Adrenal gland (tissue), 9 donors: ENCODE measurements at regions not wholly inside any gene's neighbourhood (a gene's known extent, or its start where the extent isn't known, plus 50 kb on each side); places are given as distances from the start of the nearest gene placed in this dataset.

Experiments used
- DNase-seq, 7 donors: peaks; one replicate each; pipeline ENCODE4 v3.0.0-alpha.2; 2019 to 2020
- H3K27ac ChIP-seq, 5 donors: fragments of 200-600 bp; sonication (generic) in 4 of 5; 1 replicate in 3 of 5; 2 replicates in 2 of 5; pipeline versions ENCODE4 v1.5.1 to v1.8.0; 2016 to 2020; ENCODE audit warnings: mild to moderate bottlenecking in 1 of 5
- H3K27me3 ChIP-seq: fragments of 200-600 bp; 2 replicates; pipeline ENCODE4 v1.8.0; 2021
- H3K36me3 ChIP-seq, 2 donors: fragments of 200-600 bp; replicated peaks in 1 of 2; 1 replicate in 1 of 2; 2 replicates in 1 of 2; pipeline versions ENCODE4 v1.5.1 to v1.8.0; 2018 to 2022
- H3K4me1 ChIP-seq, 2 donors: fragments of 200-600 bp; replicated peaks in 1 of 2; 1 replicate in 1 of 2; 2 replicates in 1 of 2; pipeline versions ENCODE4 v1.5.1 to v1.8.0; 2018 to 2021
- H3K4me3 ChIP-seq, 4 donors: fragments of 200-600 bp; sonication (generic) in 3 of 4; one replicate each; pipeline ENCODE4 v1.5.1; 2016 to 2018
- H3K9me3 ChIP-seq, 3 donors: fragments of 200-600 bp; sonication (generic) in 1 of 3; replicated peaks in 1 of 3; 1 replicate in 2 of 3; 2 replicates in 1 of 3; pipeline versions ENCODE4 v1.5.1 to v1.8.0; 2016 to 2021
- CTCF ChIP-seq, 6 experiments: fragments of 450-650 bp in 4 of 6; fragments of 200-600 bp in 2 of 6; sonication (generic) in 1 of 6; IDR thresholded peaks; 1 replicate in 5 of 6; 2 replicates in 1 of 6; pipeline versions ENCODE4 v1.5.1 to v1.8.0; 2016 to 2021; ENCODE audit warnings: antibody characterized with exemption in 6 of 6, mild to moderate bottlenecking in 2 of 6, moderate library complexity in 1 of 6
- POLR2A ChIP-seq, 2 donors: fragments of 450-650 bp; IDR thresholded peaks; one replicate each; pipeline ENCODE4 v1.6.1; 2017; ENCODE audit warnings: antibody characterized with exemption in 2 of 2, mild to moderate bottlenecking in 2 of 2, moderate library complexity in 1 of 2
- WGBS, 4 donors: extraction: QIAGEN DNeasy Blood & Tissue Kit in 2 of 4; methylation state at CpG; one replicate each; pipeline versions ENCODE4 v1.1.5 to v1.1.7; 2013 to 2017; 5-methylcytosine and 5-hydroxymethylcytosine counted together
- intact Hi-C, 2 donors: fragments of 100-400 bp; cut with DNase I; formaldehyde crosslinking; loops; one replicate each; pipeline versions ENCODE4 v1.14.1 to v1.15.0; 2022 to 2023
- donor health status: healthy with polysubstance abuse.
- donor health status: Bipolar disorder and iron deficiency.
- donor health status: DM: yes; HTN: yes; CAD: no.
- donor health status: DM: no; HTN: no; CAD: no.
- donor health status: DM: no; HTN: no; CAD: no.

GRCh38 chr10:44468525-44468924 lies 83.6 kb upstream of the CXCL12 start:
- DNase-seq = no peak
- intact Hi-C loops = no loop called here
- Histone ChIP-seq H3K4me1 (no peaks in the 10 kb centered on the region), H3K4me3 (no peak overlapping the region), H3K27me3 (no peaks in the 10 kb centered on the region), H3K9me3 (no peaks in the 10 kb centered on the region), H3K27ac (no peak overlapping the region), H3K36me3 (no peaks in the 10 kb centered on the region)
- no peak for TF ChIP-seq POLR2A (IDR thresholded peaks at IDR 0.05)
- TF ChIP-seq CTCF (IDR thresholded peaks at IDR 0.05) = no peak
- WGBS, 4 donors = 93 to 97% (median 95%) methylated on average over 6 to 11 of the region's 11 CpGs

GRCh38 chr10:44468965-44469364 lies 84.1 kb upstream of the CXCL12 start:
- intact Hi-C loops = no loop called here
- no peaks in the 10 kb centered on the region for H3K9me3 ChIP-seq
- DNase-seq = no peak
- no peak overlapping the region for H3K27ac ChIP-seq
- no peaks in the 10 kb centered on the region for H3K27me3 ChIP-seq
- no peaks in the 10 kb centered on the region for H3K36me3 ChIP-seq
- no peak for TF ChIP-seq POLR2A (IDR thresholded peaks at IDR 0.05)
- no peak for TF ChIP-seq CTCF (IDR thresholded peaks at IDR 0.05)
- 81 to 96% (median 87%) methylated on average over 3 to 4 of the region's 4 CpGs for WGBS, 4 donors
- no peaks in the 10 kb centered on the region for H3K4me1 ChIP-seq
- no peak overlapping the region for H3K4me3 ChIP-seq

- TF ChIP-seq POLR2A (IDR thresholded peaks at IDR 0.05) = no peak
- no peak for TF ChIP-seq CTCF (IDR thresholded peaks at IDR 0.05)
- Histone ChIP-seq H3K4me3 (no peak overlapping the region), H3K4me1 (no peaks in the 10 kb centered on the region), H3K27ac (no peak overlapping the region), H3K36me3 (no peaks in the 10 kb centered on the region), H3K9me3 (no peaks in the 10 kb centered on the region), H3K27me3 (no peaks in the 10 kb centered on the region)
- intact Hi-C loops = no loop called here
- 62 to 72% (median 68%) methylated on average over 2 of the region's 2 CpGs for WGBS, 4 donors
- no peak for DNase-seq
Observed at GRCh38 chr10:44470784-44471183, 85.9 kb upstream of the CXCL12 start.

- Histone ChIP-seq H3K4me1 (no peaks in the 10 kb centered on the region), H3K4me3 (no peak overlapping the region), H3K9me3 (no peaks in the 10 kb centered on the region), H3K27ac (no peak overlapping the region), H3K27me3 (no peaks in the 10 kb centered on the region), H3K36me3 (no peaks in the 10 kb centered on the region)
- TF ChIP-seq POLR2A (IDR thresholded peaks at IDR 0.05) = no peak
- DNase-seq = peak; percentile 40 to 75 (median 60)
- 30 to 51% (median 41%) methylated on average over 5 of the region's 5 CpGs for WGBS, 4 donors
- intact Hi-C loops = no loop called here
Observed at GRCh38 chr10:44471410-44471809, 86.5 kb upstream of the CXCL12 start.

GRCh38 chr10:44473146-44473545 lies 88.2 kb upstream of the CXCL12 start:
- Histone ChIP-seq H3K4me1 (no peaks in the 10 kb centered on the region), H3K27me3 (no peaks in the 10 kb centered on the region), H3K9me3 (no peaks in the 10 kb centered on the region), H3K36me3 (no peaks in the 10 kb centered on the region), H3K4me3 (no peak overlapping the region), H3K27ac (no peak overlapping the region)
- peak in 4 of 7 donors; percentile 28 to 47 (median 38) for DNase-seq
- no peak for TF ChIP-seq CTCF (IDR thresholded peaks at IDR 0.05)
- no peak for TF ChIP-seq POLR2A (IDR thresholded peaks at IDR 0.05)
- 48 to 73% (median 62%) methylated on average over 2 to 3 of the region's 3 CpGs for WGBS, 4 donors
- intact Hi-C loops = no loop called here
